RWPE1 (cell line): ENCODE measurements at regions not wholly inside any gene's neighbourhood (a gene's known extent, or its start where the extent isn't known, plus 50 kb on each side); places are given as distances from the start of the nearest gene placed in this dataset.

Experiments
- CTCF ChIA-PET: fragments of 350-600 bp; sonication (Branson Sonifier 250); formaldehyde crosslinking; extraction: SDS; loops from one replicate; lab custom pipeline; 2021; lab: Yijun Ruan, JAX
- POLR2A ChIA-PET: fragments of 400-600 bp; formaldehyde crosslinking; extraction: SDS; loops from one replicate; lab custom pipeline; 2020; ENCODE audit warnings: antibody characterized with exemption; ENCODE audit not compliant: low non-redundant PET; lab: Yijun Ruan, JAX
- DNase-seq: peaks from one replicate; pipeline ENCODE4 v3.0.0; 2012; ENCODE audit warnings: low spot score
- H3K27ac ChIP-seq: fragments of 450-650 bp; 2 replicates; pipeline ENCODE4 v1.5.1; 2017
- TF ChIP-seq, protein P1 (sequence below): fragments of 450-650 bp; conservative IDR thresholded peaks from 2 replicates; pipeline ENCODE4 v1.5.1; 2017; ENCODE audit warnings: low read depth, mild to moderate bottlenecking

DNA sequence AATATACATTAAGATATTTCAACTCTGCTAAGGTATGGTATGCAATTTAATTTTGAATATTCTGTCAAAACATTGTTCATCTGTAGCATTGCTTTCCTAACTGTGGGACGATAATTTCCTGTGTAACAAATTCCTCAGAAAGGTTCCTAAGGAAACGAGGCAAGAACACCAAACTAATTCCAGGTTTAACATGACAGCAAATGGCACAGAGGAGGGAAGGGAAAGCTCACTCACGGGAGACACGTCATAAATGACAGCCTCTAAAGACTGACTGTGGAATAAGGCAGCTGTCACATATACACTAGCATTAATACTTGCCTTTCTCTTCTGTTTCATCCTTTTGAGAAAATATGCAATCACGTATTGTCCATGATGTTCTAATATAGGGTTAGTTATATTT lies 380.6 kb downstream of the LIG4 start:
- TF ChIP-seq, protein P1, sequence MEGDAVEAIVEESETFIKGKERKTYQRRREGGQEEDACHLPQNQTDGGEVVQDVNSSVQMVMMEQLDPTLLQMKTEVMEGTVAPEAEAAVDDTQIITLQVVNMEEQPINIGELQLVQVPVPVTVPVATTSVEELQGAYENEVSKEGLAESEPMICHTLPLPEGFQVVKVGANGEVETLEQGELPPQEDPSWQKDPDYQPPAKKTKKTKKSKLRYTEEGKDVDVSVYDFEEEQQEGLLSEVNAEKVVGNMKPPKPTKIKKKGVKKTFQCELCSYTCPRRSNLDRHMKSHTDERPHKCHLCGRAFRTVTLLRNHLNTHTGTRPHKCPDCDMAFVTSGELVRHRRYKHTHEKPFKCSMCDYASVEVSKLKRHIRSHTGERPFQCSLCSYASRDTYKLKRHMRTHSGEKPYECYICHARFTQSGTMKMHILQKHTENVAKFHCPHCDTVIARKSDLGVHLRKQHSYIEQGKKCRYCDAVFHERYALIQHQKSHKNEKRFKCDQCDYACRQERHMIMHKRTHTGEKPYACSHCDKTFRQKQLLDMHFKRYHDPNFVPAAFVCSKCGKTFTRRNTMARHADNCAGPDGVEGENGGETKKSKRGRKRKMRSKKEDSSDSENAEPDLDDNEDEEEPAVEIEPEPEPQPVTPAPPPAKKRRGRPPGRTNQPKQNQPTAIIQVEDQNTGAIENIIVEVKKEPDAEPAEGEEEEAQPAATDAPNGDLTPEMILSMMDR, result no peak
- no peak for DNase-seq
- ChIA-PET CTCF (no interaction called here), POLR2A (no interaction called here)
- H3K27ac ChIP-seq, result no peak overlapping the region

DNA sequence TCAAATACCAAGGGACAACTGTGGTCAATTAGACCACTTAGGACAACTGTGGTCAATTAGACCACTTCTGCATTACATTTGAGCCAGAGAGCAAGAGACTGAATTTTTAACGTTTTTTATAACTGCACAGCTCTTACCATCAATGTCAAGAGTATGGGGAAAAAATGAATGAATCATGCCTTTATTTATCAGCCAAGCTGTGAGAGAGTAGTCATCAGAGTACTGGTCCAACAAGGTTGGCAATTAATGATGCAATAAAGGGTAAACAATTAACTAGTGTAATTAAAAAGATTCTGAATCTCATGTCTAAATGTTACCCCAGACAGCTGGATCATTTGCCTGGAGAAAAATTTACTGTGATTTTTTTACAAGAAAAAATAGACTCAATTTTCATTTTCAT lies 381.1 kb downstream of the LIG4 start:
- TF ChIP-seq, protein P1, result no peak
- ChIA-PET CTCF (no interaction called here), POLR2A (no interaction called here)
- H3K27ac ChIP-seq, result no peak overlapping the region
- no peak for DNase-seq

DNA sequence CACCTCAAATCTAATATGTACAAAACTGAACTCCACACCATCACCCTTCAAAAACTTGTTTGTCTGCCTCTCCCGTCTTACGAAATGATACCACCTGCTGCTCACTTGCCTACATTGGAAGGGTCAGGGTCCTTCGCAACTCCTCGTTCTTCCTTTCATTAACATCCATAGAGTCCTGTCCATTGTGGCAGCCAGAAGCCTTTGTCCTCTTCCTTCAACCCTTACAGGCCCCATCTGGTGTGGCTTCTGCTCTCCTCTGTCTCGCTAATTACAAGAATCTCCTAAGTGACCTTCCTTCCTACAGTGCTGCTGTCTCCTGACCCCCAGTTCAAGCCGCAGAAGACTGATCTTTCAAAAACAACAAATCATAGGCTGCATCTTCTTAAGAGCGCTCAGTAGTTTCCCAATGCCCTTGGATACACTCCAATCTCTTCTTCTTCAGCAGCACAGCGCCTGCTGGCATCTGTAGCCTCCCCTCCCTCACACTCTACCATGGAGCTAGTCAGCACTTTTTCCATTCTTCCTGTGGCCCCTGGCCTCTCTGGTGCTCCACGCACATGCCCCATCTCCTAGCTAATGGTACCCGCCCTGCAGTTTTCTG lies 382.7 kb downstream of the LIG4 start:
- POLR2A ChIA-PET, result no interaction called here

DNA sequence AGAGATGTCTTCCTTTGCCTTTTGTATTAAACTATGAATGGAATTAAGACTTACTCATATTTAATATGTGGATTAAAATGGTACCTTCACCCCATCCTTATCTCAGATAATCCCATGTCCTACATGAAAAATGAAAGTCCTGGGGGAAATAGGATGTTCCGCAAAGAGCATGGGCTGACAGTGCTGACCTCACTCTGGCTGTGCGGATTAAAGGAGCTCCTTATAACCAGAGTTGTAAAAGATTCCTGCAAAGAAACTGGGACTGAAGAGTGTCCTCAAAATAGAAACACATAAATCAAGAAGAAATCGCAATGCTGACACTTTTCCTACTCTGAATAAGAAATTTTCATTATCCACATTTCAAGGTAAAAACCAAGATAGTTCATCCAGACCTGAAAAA lies 384.5 kb downstream of the LIG4 start:
- no peak for DNase-seq
- TF ChIP-seq, protein P1, result no peak
- ChIA-PET POLR2A (no interaction called here), CTCF (no interaction called here)
- H3K27ac ChIP-seq, result no peak overlapping the region

More for the DNA sequence above, 382.7 kb downstream of the LIG4 start:
- TF ChIP-seq, protein P1, result no peak
- no peak overlapping the region for H3K27ac ChIP-seq
- DNase-seq, result no peak
- CTCF ChIA-PET, result no interaction called here

DNA sequence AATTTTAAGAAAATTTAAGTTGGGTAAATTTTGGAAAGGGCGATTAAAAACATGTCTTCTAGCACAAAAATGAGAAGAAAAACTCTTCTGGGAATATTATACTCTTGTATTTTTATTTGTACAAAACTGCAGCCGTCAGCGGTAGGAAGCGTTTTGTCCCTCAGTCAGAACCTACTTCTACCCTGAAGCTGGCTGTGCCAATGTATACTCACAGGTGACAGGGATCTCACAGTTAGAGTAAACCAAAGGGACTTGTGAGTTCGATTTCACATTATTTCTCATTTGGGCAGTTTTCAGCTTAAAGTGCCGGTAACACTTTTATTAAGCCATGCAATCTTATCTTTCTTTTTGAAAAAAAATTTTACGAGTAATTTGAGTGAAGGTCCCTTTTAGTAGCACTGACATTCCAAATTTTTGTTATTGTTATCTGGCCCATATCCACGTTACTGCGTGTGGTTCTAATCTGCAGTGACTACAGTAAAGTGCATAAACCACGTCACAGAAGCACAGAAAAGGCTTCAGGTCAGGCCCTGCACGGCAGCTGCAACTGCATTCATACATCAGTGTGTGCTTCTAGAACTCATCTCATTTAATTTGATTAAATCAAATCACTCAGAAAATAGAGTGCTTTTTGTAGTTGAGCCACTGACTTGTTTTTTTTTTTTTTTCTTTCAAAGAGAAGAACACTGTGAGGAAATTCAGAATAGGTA lies 387.3 kb downstream of the LIG4 start:
- H3K27ac ChIP-seq, result no peak overlapping the region
- TF ChIP-seq, protein P1, result no peak
- POLR2A ChIA-PET, result no interaction called here
- DNase-seq, result no peak
- CTCF ChIA-PET, result no interaction called here

DNA sequence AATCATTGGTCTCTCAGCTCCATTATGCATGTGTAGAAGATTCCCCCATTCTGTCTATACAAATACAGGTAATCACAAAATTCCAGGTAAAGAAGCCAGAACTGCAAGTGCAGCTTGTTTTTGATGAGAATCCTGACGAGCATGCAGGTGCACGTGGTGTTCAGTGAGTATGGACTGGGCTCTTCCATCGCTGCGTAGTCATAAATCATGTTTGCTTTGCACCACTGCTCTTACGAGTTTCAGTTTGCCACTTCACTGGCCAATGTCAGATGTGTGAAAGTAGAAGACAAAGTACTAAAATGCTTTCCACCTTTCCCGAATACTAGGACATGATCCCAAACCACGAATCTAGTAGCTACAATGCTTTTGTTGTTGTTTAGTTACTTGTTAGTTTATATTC lies 390.7 kb downstream of the LIG4 start:
- TF ChIP-seq, protein P1, result no peak
- ChIA-PET POLR2A (no interaction called here), CTCF (interaction anchor here (0.6 kb wide), 1 partner anchor 389 kb away, joined by 3 read pairs; no protein-coding TSS in a partner anchor)
- no peak overlapping the region for H3K27ac ChIP-seq
- no peak for DNase-seq
